OCI-LY7 (cell line): ENCODE measurements at regions not wholly inside any gene's neighbourhood (a gene's known extent, or its start where the extent isn't known, plus 50 kb on each side); places are given as distances from the start of the nearest gene placed in this dataset.

Experiments
- CTCF ChIP-seq: fragments of 200-600 bp; sonication (generic); conservative IDR thresholded peaks from 2 replicates; pipeline ENCODE4 v1.5.1; 2014; ENCODE audit warnings: mild to moderate bottlenecking, antibody characterized with exemption, low read length, moderate library complexity, mixed read lengths
- EZH2phosphoT487 ChIP-seq: fragments of 200-600 bp; sonication (generic); IDR thresholded peaks from 2 replicates; pipeline ENCODE4 v1.6.1; 2018; ENCODE audit warnings: low read depth, borderline replicate concordance, mild to moderate bottlenecking, mixed run types, antibody characterized with exemption, low read length, moderate library complexity, mixed read lengths

GRCh38 chr7:24075426-24075810 lies 208.6 kb upstream of the NPY start:
- no peak for TF ChIP-seq CTCF
- no peak for TF ChIP-seq EZH2phosphoT487
